Peyer's patch (tissue), 4 donors: ENCODE measurements at regions not wholly inside any gene's neighbourhood (a gene's known extent, or its start where the extent isn't known, plus 50 kb on each side); places are given as distances from the start of the nearest gene placed in this dataset.

Source experiments
- CTCF ChIP-seq, 6 experiments: fragments of 450-650 bp in 4 of 6; fragments of 200-600 bp in 2 of 6; sonication (generic) in 1 of 6; IDR thresholded peaks; one replicate each; pipeline ENCODE4 v1.5.1; 2017 to 2019; ENCODE audit warnings: antibody characterized with exemption in 6 of 6, mild to moderate bottlenecking in 3 of 6, moderate library complexity in 1 of 6
- POLR2A ChIP-seq, 2 donors: fragments of 450-650 bp; IDR thresholded peaks; one replicate each; pipeline ENCODE4 v1.5.1; 2017; ENCODE audit warnings: antibody characterized with exemption in 2 of 2, mild to moderate bottlenecking in 2 of 2, moderate library complexity in 2 of 2

- TF ChIP-seq CTCF (IDR thresholded peaks at IDR 0.05) (no peak), POLR2A (IDR thresholded peaks at IDR 0.05) (no peak)
Observed at GRCh38 chr2:238658820-238659219, 189.1 kb upstream of the TWIST2 start.
